Bronchial epithelial cell (primary cell): ENCODE measurements at regions not wholly inside any gene's neighbourhood (a gene's known extent, or its start where the extent isn't known, plus 50 kb on each side); places are given as distances from the start of the nearest gene placed in this dataset.
A peak's percentile ranks its signal among the peaks of the same experiment; 100 is the strongest.

Experiments used
- DNase-seq: peaks from one replicate; pipeline ENCODE4 v3.0.0-alpha.2; 2010; ENCODE audit warnings: low read depth
- FAIRE-seq: peaks from 2 replicates; lab custom pipeline; 2011; peaks lifted over from hg19 to GRCh38; lab: Jason Lieb, UNC
- H3K27me3 ChIP-seq: 2 replicates; pipeline ENCODE4 v1.5.1; 2011; ENCODE audit warnings: low read length; ENCODE audit not compliant: control insufficient read depth, insufficient read depth
- H3K36me3 ChIP-seq: 2 replicates; pipeline ENCODE4 v1.5.1; 2011; ENCODE audit warnings: low read length; ENCODE audit not compliant: control insufficient read depth, insufficient read depth
- H3K4me3 ChIP-seq: 2 replicates; pipeline ENCODE4 v1.5.1; 2011; ENCODE audit warnings: mild to moderate bottlenecking, low read depth, low read length, control low read depth
- CTCF ChIP-seq: IDR thresholded peaks from 2 replicates; pipeline ENCODE4 v1.5.1; 2011; ENCODE audit warnings: mild to moderate bottlenecking, moderate library complexity, low read length, control low read depth, inconsistent platforms; ENCODE audit not compliant: insufficient read depth, severe bottlenecking

- no peak overlapping the region for H3K4me3 ChIP-seq
- H3K27me3 ChIP-seq = no peaks in the 10 kb centered on the region
- H3K36me3 ChIP-seq = no peaks in the 10 kb centered on the region
- FAIRE-seq = no peak
- DNase-seq = no peak
- no peak for TF ChIP-seq CTCF
These were observed 52.5 kb upstream of the PITX2 start for GRCh38 chr4:110675426-110675825.

- FAIRE-seq = no peak
- DNase-seq = peak; percentile 7
- H3K36me3 ChIP-seq = no peaks in the 10 kb centered on the region
- H3K4me3 ChIP-seq = no peak overlapping the region
- H3K27me3 ChIP-seq = no peaks in the 10 kb centered on the region
- TF ChIP-seq CTCF = no peak
These were observed 53.4 kb upstream of the PITX2 start for GRCh38 chr4:110676241-110676640.

- no peak for TF ChIP-seq CTCF
- H3K27me3 ChIP-seq = no peaks in the 10 kb centered on the region
- H3K4me3 ChIP-seq = no peak overlapping the region
- DNase-seq (no peak), FAIRE-seq (peak; percentile 75)
- no peaks in the 10 kb centered on the region for H3K36me3 ChIP-seq
These were observed 55.8 kb upstream of the PITX2 start for GRCh38 chr4:110678517-110679227.

GRCh38 chr4:110680265-110680664 is 57.4 kb upstream of the PITX2 start:
- FAIRE-seq = no peak
- no peak for TF ChIP-seq CTCF
- DNase-seq = no peak

GRCh38 chr4:110681381-110681780 is 58.5 kb upstream of the PITX2 start:
- TF ChIP-seq CTCF = no peak
- DNase-seq = no peak
- Histone ChIP-seq H3K36me3 (no peaks in the 10 kb centered on the region), H3K27me3 (no peaks in the 10 kb centered on the region), H3K4me3 (no peak overlapping the region)
- FAIRE-seq = no peak

More at GRCh38 chr4:110680265-110680664, 57.4 kb upstream of the PITX2 start:
- Histone ChIP-seq H3K27me3 (no peaks in the 10 kb centered on the region), H3K4me3 (no peak overlapping the region), H3K36me3 (no peaks in the 10 kb centered on the region)

GRCh38 chr4:110682311-110682710 is 59.4 kb upstream of the PITX2 start:
- no peak for TF ChIP-seq CTCF
- Histone ChIP-seq H3K4me3 (no peak overlapping the region), H3K36me3 (no peaks in the 10 kb centered on the region), H3K27me3 (no peaks in the 10 kb centered on the region)
- DNase-seq (no peak), FAIRE-seq (no peak)
